IMR-90 (cell line): ENCODE measurements at regions not wholly inside any gene's neighbourhood (a gene's known extent, or its start where the extent isn't known, plus 50 kb on each side); places are given as distances from the start of the nearest gene placed in this dataset.

Experiments
- ATAC-seq: fragments of 200-7000 bp; cut with Tn5 transposase; 2 replicates; pipeline ENCODE4 v1.9.1; 2020; ENCODE audit warnings: low read depth, mild to moderate bottlenecking, moderate library complexity
- BruUV-seq: library from RNA; stranded (reverse); fragments of 400-500 nt; replicated peaks from 2 replicates; lab custom pipeline; 2021; lab: Mats Ljungman, UMichigan
- CTCF ChIA-PET: fragments of 300-600 bp; formaldehyde crosslinking; extraction: SDS; loops from one replicate; lab custom pipeline; 2021; ENCODE audit warnings: antibody characterized with exemption; lab: Yijun Ruan, JAX
- POLR2A ChIA-PET: fragments of 300-600 bp; sonication (Branson Sonifier 250); formaldehyde crosslinking; loops from one replicate; lab custom pipeline; 2022; ENCODE audit warnings: antibody characterized with exemption; ENCODE audit not compliant: unreplicated experiment; lab: Charles Lee
- DNase-seq: peaks from one replicate; pipeline ENCODE4 v3.0.0; 2013
- H2AFZ ChIP-seq: replicated peaks from 2 replicates; pipeline ENCODE3; 2013; ENCODE audit warnings: low read length, mild to moderate bottlenecking; ENCODE audit not compliant: poor library complexity
- H2AK5ac ChIP-seq: 2 replicates; pipeline ENCODE4 v1.6.1; 2013; ENCODE audit warnings: low read depth, low read length, inconsistent platforms
- H2AK9ac ChIP-seq: replicated peaks from 2 replicates; pipeline ENCODE3; 2013; ENCODE audit warnings: mild to moderate bottlenecking, low read depth, low read length, moderate library complexity; ENCODE audit not compliant: poor library complexity
- H2BK120ac ChIP-seq: 2 replicates; pipeline ENCODE4 v1.6.1; 2013; ENCODE audit warnings: low read depth, low read length, inconsistent platforms
- H2BK15ac ChIP-seq: 3 replicates; pipeline ENCODE4 v1.6.1; 2013; ENCODE audit warnings: low read depth, low read length, inconsistent platforms
- H2BK20ac ChIP-seq: 2 replicates; pipeline ENCODE4 v1.6.1; 2013; ENCODE audit warnings: low read depth, mild to moderate bottlenecking, inconsistent platforms, low read length, moderate library complexity
- H2BK5ac ChIP-seq: 2 replicates; pipeline ENCODE4 v1.6.1; 2013; ENCODE audit warnings: mild to moderate bottlenecking, low read depth, low read length, inconsistent platforms; ENCODE audit not compliant: poor library complexity, severe bottlenecking
- H3K14ac ChIP-seq: replicated peaks from 2 replicates; pipeline ENCODE4 v1.6.1; 2013; ENCODE audit warnings: low read depth, low read length, inconsistent platforms
- H3K18ac ChIP-seq: 2 replicates; pipeline ENCODE4 v1.6.1; 2013; ENCODE audit warnings: low read depth, low read length, control low read depth
- H3K23ac ChIP-seq: 2 replicates; pipeline ENCODE4 v1.6.1; 2013; ENCODE audit warnings: low read depth, low read length, inconsistent platforms
- H3K27ac ChIP-seq: 2 replicates; pipeline ENCODE4 v1.5.1; 2013; ENCODE audit warnings: mild to moderate bottlenecking, control low read depth, low read length; ENCODE audit not compliant: insufficient read depth
- H3K27me3 ChIP-seq: 2 replicates; pipeline ENCODE4 v1.6.1; 2013; ENCODE audit warnings: low read length; ENCODE audit not compliant: control insufficient read depth, insufficient read depth
- H3K36me3 ChIP-seq: 2 replicates; pipeline ENCODE4 v1.6.1; 2013; ENCODE audit warnings: low read length, mixed read lengths; ENCODE audit not compliant: control insufficient read depth, insufficient read depth
- H3K4ac ChIP-seq: 2 replicates; pipeline ENCODE4 v1.6.1; 2013; ENCODE audit warnings: low read depth, low read length, inconsistent platforms
- H3K4me1 ChIP-seq: 2 replicates; pipeline ENCODE4 v1.6.1; 2013; ENCODE audit warnings: low read length, mixed read lengths; ENCODE audit not compliant: control insufficient read depth, insufficient read depth
- H3K4me2 ChIP-seq: 2 replicates; pipeline ENCODE4 v1.6.1; 2013; ENCODE audit warnings: low read depth, mild to moderate bottlenecking, control low read depth, low read length, moderate library complexity
- H3K4me3 ChIP-seq: 2 replicates; pipeline ENCODE4 v1.5.1; 2013; ENCODE audit warnings: low read depth, mild to moderate bottlenecking, control low read depth, low read length, moderate library complexity; ENCODE audit not compliant: insufficient read depth
- H3K56ac ChIP-seq: 2 replicates; pipeline ENCODE4 v1.6.1; 2013; ENCODE audit warnings: low read length, inconsistent platforms; ENCODE audit not compliant: insufficient read depth; ENCODE audit errors: extremely low read depth
- H3K79me1 ChIP-seq, 2 experiments: 2 replicates each; pipeline ENCODE4 v1.6.1; 2013; ENCODE audit warnings: low read length in 2 of 2, inconsistent platforms in 1 of 2, low read depth in 1 of 2
- H3K9ac ChIP-seq: 2 replicates; pipeline ENCODE4 v1.6.1; 2013; ENCODE audit warnings: low read depth, low read length, control low read depth
- H3K9me1 ChIP-seq: 2 replicates; pipeline ENCODE4 v1.6.1; 2013; ENCODE audit warnings: low read length, inconsistent platforms; ENCODE audit not compliant: insufficient read depth
- H3K9me3 ChIP-seq: 2 replicates; pipeline ENCODE4 v1.6.1; 2013; ENCODE audit warnings: low read length; ENCODE audit not compliant: control insufficient read depth, insufficient read depth
- H4K20me1 ChIP-seq: 2 replicates; pipeline ENCODE4 v1.6.1; 2013; ENCODE audit warnings: low read length, inconsistent platforms; ENCODE audit not compliant: insufficient read depth
- H4K5ac ChIP-seq: 2 replicates; pipeline ENCODE4 v1.6.1; 2013; ENCODE audit warnings: mild to moderate bottlenecking, low read depth, low read length, control low read depth
- H4K8ac ChIP-seq, 2 experiments: 2 replicates each; pipeline ENCODE4 v1.6.1; 2013; ENCODE audit warnings: low read depth in 2 of 2, low read length in 2 of 2, control low read depth in 1 of 2, inconsistent platforms in 1 of 2
- H4K91ac ChIP-seq: 2 replicates; pipeline ENCODE4 v1.6.1; 2013; ENCODE audit warnings: low read depth, low read length, inconsistent platforms; ENCODE audit not compliant: insufficient read depth
- BHLHE40 ChIP-seq: fragments of 150-350 bp; IDR thresholded peaks from 2 replicates; pipeline ENCODE4 v1.6.1; 2016; ENCODE audit warnings: mild to moderate bottlenecking, low read depth, low read length
- WGBS, 2 experiments: methylation state at CpG; one replicate each; pipeline versions ENCODE4 v1.1.5 to v1.1.7; 2013; ENCODE audit warnings: missing lambda C conversion rate in 2 of 2; ENCODE audit not compliant: insufficient read length in 1 of 2; ENCODE audit errors: extremely low coverage in 2 of 2; 5-methylcytosine and 5-hydroxymethylcytosine counted together
- dilution Hi-C: fragments of 300-500 bp; cut with HindIII; formaldehyde crosslinking; loops from one replicate; pipeline ENCODE4 v1.14.3; 2018; ENCODE audit warnings: low sequenced_read_pairs; ENCODE audit not compliant: unreplicated experiment
- in situ Hi-C: fragments of 300-500 bp; cut with MboI; formaldehyde crosslinking; loops from 3 replicates; pipeline ENCODE4 v1.14.3; 2019; ENCODE audit warnings: low sequenced_read_pairs, inconsistent platforms, mixed read lengths
- intact Hi-C: fragments of 100-400 bp; cut with micrococcal nuclease; formaldehyde crosslinking; loops from 2 replicates; pipeline ENCODE4 v1.10.0; 2022

- Histone ChIP-seq H4K5ac (no peak overlapping the region), H3K27ac (no peak overlapping the region), H2BK5ac (peak overlapping the region; percentile 12), H3K4ac (peak overlapping the region; percentile 12), H3K9ac (no peak overlapping the region), H3K18ac (no peak overlapping the region), H3K23ac (peak overlapping the region; percentile 75), H3K4me3 (no peak overlapping the region), H3K4me1 (peaks cover 16% of the 10 kb centered on the region), H2AFZ (no peak overlapping the region), H2BK15ac (no peak overlapping the region), H3K9me1 (peaks cover 33% of the 10 kb centered on the region), H2AK5ac (peak overlapping the region; percentile 28; the same call in 1 of the 2 replicates), H4K8ac (peak overlapping the region in 1 of 2 experiments; percentile 21; a peak in 1 of 4 replicates), H3K4me2 (no peak overlapping the region), H3K14ac (0 out of 2 replicates have a peak overlapping the region, but pooled peaks have one; percentile 43), H2BK20ac (no peak overlapping the region), H3K9me3 (no peaks in the 10 kb centered on the region), H3K79me1 (peaks cover 39 to 81% of the 10 kb centered on the region in 2 experiments), H2BK120ac (peak overlapping the region; percentile 16; the same call in 1 of the 2 replicates), H4K91ac (no peak overlapping the region), H3K56ac (no peak overlapping the region), H3K36me3 (no peaks in the 10 kb centered on the region), H4K20me1 (peaks cover 51% of the 10 kb centered on the region; the same call in 1 of the 2 replicates), H3K27me3 (no peaks in the 10 kb centered on the region), H2AK9ac (no peak overlapping the region)
- TF ChIP-seq BHLHE40, result no peak
- no TSS peak for BruUV-seq
- intact Hi-C loops, result no loop called here
- dilution Hi-C loops, result no loop called here
- ATAC-seq (no peak), DNase-seq (no peak)
- no CpG with 5 or more reads among the region's 1 CpG for WGBS, 2 experiments
- in situ Hi-C loops, result no loop called here
- POLR2A ChIA-PET, result no interaction called here
- CTCF ChIA-PET, result no interaction called here
Measured at GRCh38 chr20:19929012-19929360, 88.2 kb upstream of the NAA20 start.
